Renal cortex interstitium (tissue), 11 donors: ENCODE measurements at regions not wholly inside any gene's neighbourhood (a gene's known extent, or its start where the extent isn't known, plus 50 kb on each side); places are given as distances from the start of the nearest gene placed in this dataset.
"Not testable (repeated sequence)": the region's sequence is repeated elsewhere in the genome, so short reads cannot be mapped to it uniquely, and the experiment has no call there.

ENCODE experiments used
- DNase-seq, 11 donors: peaks; one replicate each; pipeline ENCODE4 v3.0.0-alpha.2; 2013; ENCODE audit warnings: low read depth in 9 of 11, low spot score in 4 of 11; ENCODE audit errors: extremely low read depth in 1 of 11

DNA sequence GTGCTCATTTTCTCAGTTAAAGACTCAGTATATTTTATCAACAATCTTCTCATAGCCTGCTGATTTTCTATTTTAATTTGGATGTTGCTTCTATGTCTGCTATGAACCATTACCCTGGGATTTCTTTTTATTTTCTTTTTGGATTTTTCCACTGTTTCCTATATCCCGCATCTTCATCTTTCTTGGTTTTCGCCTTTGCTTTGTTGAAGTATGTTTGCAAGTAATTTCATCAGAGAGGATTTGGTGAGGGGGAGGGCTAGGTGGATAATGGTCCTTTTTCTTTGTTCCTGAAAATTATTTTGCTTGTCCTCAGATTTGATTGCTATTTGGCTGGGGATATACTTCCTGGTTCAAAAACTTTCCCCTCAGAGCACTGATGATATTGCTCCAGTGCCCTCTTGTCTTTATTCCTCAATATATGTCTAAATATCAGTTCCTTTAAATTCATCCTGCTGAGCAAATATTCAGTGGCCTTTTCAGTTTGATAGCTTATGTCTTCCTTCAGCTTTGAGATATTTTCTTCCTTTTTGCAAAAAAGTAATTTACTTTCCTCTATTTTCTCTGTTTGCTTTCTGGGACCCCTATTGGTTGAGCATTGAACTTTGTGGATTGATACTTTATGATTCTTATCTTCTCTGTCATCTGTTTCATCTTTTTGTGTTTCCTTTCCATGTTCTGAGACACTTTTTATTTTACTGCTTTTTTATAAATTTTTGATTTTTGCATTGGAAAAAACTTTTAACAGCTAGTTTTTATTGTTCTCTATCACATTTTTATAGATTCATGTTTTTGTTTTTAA is 227.6 kb upstream of the ELL2 start:
- DNase-seq, result no peak

DNA sequence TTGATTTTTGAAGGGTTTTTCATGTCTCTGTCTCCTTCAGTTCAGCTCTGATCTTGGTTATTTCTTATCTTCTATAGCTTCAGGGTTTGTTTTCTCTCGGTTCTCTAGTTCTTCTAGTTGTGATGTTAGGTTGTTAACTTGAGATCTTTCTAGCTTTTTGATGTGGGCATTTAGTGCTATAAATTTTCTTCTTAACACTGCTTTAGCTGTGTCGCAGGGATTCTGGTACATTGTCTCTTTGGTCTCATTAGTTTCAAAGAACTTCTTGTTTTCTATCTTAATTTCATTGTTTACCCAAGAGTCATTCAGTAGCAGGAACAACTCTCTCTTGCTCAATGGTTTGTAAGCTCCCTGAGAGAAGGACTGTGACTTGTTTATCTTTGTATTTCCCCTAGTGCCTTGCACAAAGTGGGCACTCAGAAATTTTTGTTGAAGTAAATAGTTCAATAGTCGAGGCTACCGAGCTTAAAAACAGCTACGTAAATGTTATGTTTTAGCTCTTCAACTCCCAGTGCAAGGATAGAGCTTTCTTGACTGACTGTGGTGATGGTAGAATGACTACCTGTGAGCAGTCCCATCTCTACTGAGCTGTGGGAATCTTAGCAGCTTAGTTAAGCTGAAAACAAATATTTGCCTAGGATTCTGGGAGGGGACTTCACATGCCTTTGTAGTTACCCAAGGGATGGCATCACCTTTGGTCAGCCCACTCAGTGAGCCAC is 225.8 kb upstream of the ELL2 start:
- no peak for DNase-seq

DNA sequence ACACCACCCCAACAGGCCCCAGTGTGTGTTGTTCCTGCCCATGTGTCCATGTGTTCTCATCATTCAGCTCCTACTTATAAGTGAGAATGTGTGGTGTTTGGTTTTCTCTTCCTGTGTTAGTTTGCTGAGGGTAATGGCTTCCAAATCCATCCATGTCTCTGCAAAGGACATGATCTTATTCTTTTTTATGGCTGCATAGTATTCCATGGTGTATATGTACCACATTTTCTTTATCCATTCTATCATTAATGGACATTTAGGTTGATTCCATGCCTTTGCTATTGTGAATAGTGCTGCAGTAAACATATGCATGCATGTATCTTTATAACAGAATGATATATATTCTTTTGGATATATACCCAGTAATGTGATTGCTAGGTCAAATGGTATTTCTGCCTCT is 222.9 kb upstream of the ELL2 start:
- DNase-seq, result not testable (repeated sequence)

DNA sequence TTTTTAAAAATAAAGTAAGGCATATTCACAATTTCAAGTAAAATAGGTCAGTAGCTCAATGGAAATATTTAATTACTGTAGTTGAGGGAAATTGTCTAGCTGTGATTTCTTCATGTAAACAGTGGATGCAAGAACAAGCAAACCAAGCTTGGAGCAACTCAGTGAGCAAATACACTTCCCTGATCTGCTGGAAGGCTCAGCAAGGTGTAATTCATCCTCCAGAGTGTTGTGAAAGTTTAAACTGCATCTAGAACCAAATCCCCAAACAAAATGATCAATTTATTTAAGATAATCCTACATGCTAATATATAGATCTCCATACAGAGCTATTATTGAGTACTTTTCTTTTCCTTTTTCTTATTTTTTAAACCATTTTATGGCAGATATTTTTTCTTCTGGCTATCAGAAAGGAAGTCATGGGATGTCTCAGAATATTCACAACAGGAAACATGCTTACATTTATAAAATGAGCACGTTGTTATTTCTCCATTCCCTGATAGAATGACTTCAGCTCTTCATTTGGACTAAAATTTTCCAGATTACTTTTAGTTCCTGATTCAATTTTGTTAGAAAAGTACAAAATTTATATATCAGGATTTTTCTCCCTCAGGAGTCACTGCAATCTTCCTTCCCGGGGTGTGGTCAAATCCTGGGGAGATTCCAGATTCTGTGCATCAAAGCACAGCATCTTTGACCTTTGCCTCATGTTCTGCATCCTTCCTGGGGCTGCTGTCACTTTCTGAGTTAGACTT is 219.2 kb upstream of the ELL2 start:
- no peak for DNase-seq

DNA sequence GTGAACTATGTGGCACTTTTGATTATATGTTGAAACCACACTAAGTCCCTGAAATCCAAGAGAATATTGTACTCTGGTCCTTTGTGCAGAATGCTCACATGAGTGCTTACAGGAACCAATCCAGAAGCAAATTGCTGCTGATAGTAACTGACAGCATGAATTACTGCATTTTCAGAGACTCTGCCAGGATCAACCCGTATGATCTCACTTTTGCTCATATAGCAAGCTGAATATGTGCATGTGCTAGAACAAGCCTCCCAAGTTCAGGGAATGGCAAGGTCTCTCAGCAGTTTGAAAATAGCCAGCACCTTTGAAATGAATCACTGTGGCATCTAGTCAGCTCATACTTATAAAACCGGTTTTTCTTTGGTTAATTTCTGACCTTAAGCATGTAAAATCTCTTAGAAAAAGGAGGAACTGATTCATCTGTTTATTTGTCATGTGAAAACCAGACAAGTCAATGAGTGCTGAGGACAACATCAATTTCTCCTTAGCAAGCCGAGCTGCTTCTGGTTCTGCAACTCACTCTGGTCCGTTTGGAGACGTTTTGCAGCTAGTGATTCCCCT is 215.7 kb upstream of the ELL2 start:
- DNase-seq, result no peak

DNA sequence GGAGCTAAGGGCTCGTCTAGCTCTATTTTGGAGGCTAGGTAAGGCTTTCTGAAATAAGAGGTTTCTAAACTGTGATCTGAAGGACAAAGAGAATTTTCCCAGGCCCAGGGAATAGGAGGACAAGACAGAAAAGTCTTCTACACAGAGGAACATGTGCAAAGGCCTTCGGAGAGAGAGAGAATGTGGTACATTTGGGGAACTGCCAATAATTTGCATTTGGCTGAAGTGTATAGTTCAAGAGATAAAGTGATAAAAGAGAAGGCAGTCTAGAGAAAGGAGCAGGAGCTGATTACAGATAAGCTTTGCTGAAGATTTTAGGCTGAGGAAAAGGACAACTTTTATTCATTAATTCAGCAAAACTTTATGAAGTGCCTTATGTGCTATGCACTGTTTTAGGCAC is 214.4 kb upstream of the ELL2 start:
- no peak for DNase-seq

DNA sequence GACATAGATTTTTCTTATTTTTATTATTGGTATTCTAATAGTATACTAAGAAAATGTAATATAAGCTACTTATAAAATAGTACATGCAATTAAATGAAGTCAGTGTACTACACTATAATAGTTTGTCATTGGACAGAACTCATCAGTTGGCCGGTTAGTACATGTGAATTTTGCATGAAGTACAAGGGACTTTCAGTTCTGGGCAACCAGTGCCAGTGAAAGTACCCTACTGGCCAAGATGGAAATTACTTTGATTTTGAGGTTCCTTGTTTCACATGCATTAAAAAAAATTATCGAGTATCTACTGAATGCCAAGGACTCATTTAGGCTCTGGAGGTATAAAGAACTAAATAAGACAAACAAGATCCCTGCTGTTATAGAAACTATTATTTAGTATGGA is 213.4 kb upstream of the ELL2 start:
- DNase-seq, result no peak

DNA sequence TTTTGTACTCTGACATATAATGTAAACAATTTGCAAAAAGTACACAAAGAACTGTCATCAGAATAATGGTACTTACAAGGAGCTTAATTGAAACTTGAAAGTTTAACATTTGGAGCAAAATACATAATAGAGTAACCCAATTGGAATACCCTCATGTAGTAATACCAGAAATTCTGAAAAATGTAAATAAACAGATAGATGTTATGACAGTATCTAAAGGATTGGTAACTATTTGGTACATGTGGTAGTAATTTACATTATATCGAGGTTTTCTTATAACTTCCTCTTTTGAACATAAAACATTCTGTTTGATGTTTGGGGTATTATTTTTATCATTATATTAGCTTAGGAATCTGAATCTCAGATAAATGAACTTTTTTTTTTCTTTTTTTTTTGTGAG is 211.7 kb upstream of the ELL2 start:
- DNase-seq, result no peak

DNA sequence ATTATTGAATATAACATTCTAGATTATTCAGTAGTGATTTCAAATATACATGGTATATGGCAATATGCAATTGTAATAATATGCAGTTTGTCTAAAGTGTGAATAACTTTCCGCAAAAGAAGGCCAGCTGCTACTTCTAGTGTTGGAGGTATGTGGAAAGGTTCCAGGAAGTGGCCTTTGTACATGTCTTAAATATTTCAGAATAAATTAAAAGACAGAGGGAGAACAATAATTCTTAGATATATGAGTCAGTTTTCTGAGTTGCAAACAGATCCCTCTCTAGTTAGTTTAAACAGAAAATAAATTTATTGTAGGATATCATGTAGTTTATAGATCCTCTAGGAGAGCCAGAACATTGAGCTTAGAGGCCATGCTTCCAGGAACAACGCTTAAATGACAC is 210.8 kb upstream of the ELL2 start:
- peak in 3 of 11 donors; percentile 9 to 17 (median 17) for DNase-seq

DNA sequence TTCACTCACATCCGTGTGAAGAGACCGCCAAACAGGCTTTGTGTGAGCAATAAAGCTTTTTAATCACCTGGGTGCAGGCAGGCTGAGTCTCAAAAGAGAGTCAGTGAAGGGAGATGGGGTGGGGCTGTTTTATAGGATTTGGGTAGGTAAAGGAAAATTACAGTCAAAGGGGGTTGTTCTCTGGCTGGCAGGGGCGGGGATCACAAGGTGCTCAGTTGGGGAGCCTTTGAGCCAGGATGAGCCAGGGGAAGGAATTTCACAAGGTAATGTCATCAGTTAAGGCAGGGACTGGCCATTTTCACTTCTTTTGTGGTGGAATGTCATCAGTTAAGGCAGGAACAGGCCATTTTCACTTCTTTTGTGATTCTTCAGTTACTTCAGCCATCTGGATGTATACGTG is 210.3 kb upstream of the ELL2 start:
- not testable (repeated sequence) for DNase-seq

DNA sequence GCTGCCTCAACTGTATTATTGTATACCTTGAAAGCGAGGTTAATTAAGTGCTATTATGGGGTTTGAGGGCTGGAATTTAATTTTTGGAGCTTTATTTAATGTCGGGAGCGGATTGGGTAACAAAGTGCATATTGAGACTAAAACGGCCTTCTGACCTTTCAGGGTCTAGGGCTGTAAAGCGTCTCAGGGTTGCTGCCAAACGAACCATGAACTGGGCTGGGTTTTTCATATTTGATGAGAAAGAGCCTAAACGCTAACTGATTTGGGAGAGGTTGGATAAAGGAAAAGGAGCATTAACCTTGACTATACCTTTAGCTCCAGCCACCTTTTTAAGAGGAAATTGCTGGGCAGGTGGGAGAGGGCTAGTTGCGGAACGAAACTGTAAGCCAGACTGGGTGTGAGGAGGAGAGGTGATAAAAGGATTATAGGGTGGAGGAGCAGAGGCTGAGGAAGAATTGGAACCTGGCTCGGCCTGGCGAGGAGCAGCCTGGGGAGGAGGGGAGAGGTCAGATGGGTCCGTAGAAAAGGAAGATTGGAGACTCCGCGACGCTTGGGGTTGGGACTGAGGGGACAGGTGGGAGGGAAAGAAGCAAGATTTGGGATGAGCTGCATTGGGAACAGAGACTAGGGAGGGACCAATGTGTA is 209.0 kb upstream of the ELL2 start:
- not testable (repeated sequence) for DNase-seq

DNA sequence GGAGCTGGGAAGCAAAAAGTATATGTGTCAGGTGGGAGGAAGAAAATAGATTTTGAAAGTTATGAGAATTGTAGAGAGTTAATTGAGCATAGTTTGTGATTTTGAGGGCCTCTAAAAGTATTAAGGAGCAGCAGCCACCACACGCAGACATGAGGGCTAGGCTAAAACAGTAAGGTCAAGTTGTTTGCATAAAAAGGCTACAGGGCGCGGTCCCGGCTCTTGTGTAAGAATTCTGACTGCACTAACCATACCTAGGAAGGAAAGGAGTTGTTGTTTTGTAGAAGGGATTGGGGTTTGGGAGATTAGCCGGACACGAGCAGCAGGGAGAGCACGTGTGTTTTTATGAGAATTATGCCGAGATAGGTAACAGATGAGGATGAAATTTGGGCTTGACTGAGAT is 207.2 kb upstream of the ELL2 start:
- not testable (repeated sequence) for DNase-seq

DNA sequence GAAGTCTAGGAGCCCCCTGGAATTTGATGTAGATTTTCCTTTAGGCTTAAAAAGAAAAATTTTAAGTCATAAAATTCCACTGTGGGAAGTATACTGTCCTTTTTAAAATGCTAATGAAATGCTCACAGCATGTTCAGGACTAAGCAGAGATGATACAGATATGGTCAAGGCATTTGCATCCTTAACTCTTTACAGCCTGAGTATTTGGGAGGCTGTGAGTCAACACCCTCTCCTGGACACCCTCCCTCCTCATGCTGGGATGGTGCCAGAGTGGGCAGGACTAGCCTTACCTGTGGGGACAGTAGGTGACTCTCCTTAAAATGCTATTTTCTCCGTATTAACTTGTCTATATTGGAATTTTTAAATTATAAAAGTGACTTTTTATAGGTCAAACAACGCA is 197.4 kb upstream of the ELL2 start:
- DNase-seq, result no peak

DNA sequence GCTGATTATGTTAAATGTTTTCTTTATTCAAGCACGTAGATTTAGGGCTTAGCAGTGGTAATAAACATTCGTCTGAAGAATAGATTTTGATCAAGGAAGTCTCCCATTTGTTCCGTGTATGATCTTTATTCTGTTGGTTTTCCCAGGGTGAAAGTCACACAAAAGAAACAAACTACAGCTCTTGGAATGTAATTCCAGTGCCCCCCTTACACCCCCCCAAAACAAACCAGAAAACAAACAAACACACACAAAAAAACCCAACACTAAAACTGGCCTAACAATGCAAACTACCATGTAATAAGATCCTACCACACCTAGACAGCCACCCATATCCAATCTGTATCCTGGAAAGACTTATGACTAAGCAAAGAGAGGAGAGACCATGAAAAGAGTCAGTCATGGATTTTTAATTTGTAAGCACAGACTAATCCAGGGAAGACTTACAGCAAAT is 196.2 kb upstream of the ELL2 start:
- no peak for DNase-seq

DNA sequence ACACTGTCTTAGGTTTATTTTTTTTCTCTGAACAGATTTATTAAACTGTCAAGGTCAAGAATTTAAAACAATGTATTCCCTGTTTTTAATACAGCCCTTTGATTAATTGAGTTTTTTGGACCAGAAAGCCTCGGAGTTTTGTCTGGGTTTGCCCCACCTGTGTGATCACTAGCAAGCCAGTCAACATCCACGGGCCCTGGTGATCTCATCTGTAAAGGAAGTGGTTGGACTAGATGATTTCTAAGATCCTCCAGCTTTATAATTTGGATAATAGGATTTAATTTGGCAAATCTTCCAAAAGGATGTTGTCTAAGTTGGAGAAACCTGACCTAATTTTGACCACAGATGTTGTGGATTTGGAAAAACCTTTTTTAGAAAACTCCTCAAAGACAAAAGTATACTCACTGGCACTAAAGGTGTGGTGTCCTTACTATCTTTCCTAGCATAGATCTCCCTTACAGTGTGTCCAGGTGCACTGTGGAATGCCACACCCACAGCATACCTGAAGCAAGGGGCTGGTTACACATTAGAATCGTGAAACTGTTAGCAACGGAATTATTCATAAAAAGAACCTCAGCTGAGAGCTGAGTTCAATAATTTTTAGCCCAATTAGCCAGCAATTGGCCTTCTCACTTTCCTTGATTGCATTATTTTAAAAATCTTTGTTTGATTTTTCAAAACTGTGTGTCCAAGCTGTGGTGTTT is 195.6 kb upstream of the ELL2 start:
- DNase-seq, result no peak

DNA sequence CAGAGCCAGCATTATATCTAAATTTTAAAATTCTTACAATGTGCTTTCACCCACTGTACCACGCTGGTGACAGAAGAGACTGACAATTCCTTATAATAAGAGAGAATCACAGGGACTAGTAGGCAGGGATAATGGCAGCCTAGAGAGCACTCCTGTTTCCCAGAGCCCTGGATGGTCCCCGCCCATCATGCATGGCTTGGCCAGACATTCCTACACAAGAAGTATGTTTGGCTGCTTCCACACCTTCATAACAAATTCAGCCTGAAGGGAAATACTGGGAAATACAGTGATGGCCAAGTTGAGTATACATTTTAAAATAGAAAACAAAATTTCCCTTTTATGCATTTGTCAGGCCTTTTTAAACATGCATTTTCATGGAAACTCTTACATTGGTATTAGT is 193.5 kb upstream of the ELL2 start:
- DNase-seq, result no peak

DNA sequence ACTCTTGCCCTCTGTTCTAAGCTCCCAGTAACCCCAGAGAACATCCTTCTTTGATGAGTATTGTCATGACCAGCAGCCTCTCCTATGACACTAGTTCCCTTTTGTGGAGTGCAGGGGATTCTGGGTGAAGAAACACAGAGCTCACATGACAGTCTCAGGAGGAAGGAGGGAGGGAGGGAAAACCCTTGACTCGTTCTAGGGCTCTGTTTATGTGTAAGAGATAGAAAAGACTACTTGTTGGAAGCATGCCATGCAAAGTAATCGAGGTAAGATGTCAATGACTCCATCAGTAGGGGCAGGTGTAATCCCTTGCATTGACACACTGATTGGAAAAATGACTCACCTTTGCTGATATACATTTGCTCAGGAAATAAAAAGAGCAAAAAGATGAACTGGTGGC is 190.2 kb upstream of the ELL2 start:
- DNase-seq, result no peak

DNA sequence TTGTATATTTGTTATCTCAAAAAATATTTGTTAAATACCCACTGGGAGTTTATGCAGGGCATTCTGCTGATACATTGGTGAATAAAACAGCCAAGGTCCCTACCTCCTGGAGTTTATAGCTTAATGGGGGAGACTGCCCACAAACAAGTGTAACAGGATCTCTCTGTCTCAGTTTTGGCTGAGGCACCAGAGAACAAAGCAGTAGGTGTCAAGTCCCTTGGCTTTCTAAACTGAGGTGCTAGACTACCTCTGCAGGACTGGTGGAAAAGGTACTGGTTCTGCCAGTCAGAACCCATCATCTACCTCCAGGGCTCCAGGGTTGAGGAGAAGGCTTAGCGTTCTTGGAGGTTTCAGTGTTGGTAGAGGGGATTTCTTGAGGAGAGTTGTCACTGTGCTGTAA is 188.4 kb upstream of the ELL2 start:
- DNase-seq, result no peak

DNA sequence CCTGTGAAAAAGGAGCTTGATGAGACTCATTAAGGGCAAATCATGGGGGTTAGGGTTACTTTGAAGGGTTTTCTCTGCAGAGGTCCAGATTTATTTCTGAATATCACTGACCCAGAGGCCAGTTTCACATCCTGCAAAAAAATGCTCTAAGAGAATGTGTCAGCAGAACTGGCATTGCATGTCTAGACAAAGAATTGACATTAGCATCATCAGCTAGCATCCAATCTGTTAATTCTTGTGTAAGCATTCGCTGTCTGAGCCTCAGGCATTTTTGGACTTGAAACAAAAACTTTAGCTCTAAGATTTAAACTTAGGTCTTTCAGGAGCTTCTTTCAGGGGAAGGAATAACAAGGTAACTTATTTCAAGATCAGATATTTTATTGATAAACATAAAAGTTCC is 187.9 kb upstream of the ELL2 start:
- no peak for DNase-seq
